A673 (cell line): ENCODE measurements at regions not wholly inside any gene's neighbourhood (a gene's known extent, or its start where the extent isn't known, plus 50 kb on each side); places are given as distances from the start of the nearest gene placed in this dataset.
A peak's percentile ranks its signal among the peaks of the same experiment; 100 is the strongest.

ENCODE experiments used
- BruUV-seq: library from RNA; stranded (reverse); fragments of 400-500 nt; replicated peaks from 2 replicates; lab custom pipeline; 2021; lab: Mats Ljungman, UMichigan
- CTCF ChIA-PET: fragments of 300-600 bp; sonication (Branson Sonifier 250); formaldehyde crosslinking; loops from one replicate; lab custom pipeline; 2022; ENCODE audit warnings: antibody characterized with exemption; lab: Charles Lee
- POLR2A ChIA-PET: fragments of 300-600 bp; sonication (Branson Sonifier 250); formaldehyde crosslinking; loops from one replicate; lab custom pipeline; 2022; ENCODE audit warnings: antibody characterized with exemption; ENCODE audit not compliant: low non-redundant PET; lab: Charles Lee
- DNase-seq: peaks from one replicate; pipeline ENCODE4 v3.0.0-alpha.2; 2015; ENCODE audit warnings: low spot score
- H3K27ac ChIP-seq: fragments of 200-600 bp; sonication (generic); 2 replicates; pipeline ENCODE4 v1.5.1; 2016; ENCODE audit warnings: mixed run types, low read depth, mild to moderate bottlenecking, mixed read lengths, antibody characterized with exemption, low read length; ENCODE audit not compliant: poor library complexity, severe bottlenecking
- H3K27me3 ChIP-seq: fragments of 200-600 bp; sonication (generic); replicated peaks from 2 replicates; pipeline ENCODE4 v1.6.1; 2017; ENCODE audit warnings: mixed run types, low read depth, mild to moderate bottlenecking, mixed read lengths, antibody characterized with exemption, low read length; ENCODE audit not compliant: insufficient read depth, poor library complexity
- H3K36me3 ChIP-seq: fragments of 200-600 bp; sonication (generic); 2 replicates; pipeline ENCODE4 v1.6.1; 2016; ENCODE audit warnings: mixed run types, mild to moderate bottlenecking, mixed read lengths, antibody characterized with exemption, low read length; ENCODE audit not compliant: insufficient read depth, poor library complexity, severe bottlenecking
- H3K4me1 ChIP-seq: fragments of 200-600 bp; sonication (generic); 2 replicates; pipeline ENCODE4 v1.6.1; 2017; ENCODE audit warnings: mixed run types, mild to moderate bottlenecking, mixed read lengths, antibody characterized with exemption, low read length; ENCODE audit not compliant: insufficient read depth, poor library complexity, severe bottlenecking
- H3K4me3 ChIP-seq: fragments of 200-600 bp; sonication (generic); 2 replicates; pipeline ENCODE4 v1.5.1; 2016; ENCODE audit warnings: low read depth, mixed run types, mild to moderate bottlenecking, mixed read lengths, low read length; ENCODE audit not compliant: poor library complexity, severe bottlenecking
- H3K9me3 ChIP-seq: fragments of 200-600 bp; sonication (generic); 2 replicates; pipeline ENCODE4 v1.6.1; 2016; ENCODE audit warnings: mixed run types, low read depth, mild to moderate bottlenecking, mixed read lengths, antibody characterized with exemption, low read length; ENCODE audit not compliant: poor library complexity, severe bottlenecking
- EZH2 ChIP-seq: fragments of 200-600 bp; sonication (generic); IDR thresholded peaks from 2 replicates; pipeline ENCODE4 v1.6.1; 2017; ENCODE audit warnings: borderline replicate concordance, low read depth, mild to moderate bottlenecking, mixed read lengths, antibody characterized with exemption, low read length; ENCODE audit not compliant: poor library complexity, severe bottlenecking
- intact Hi-C: fragments of 100-400 bp; cut with micrococcal nuclease; formaldehyde crosslinking; loops from one replicate; pipeline ENCODE4 v1.10.0; 2022; ENCODE audit not compliant: unreplicated experiment
- TF ChIP-seq, protein P1 (sequence below): fragments of 300-800, 200-600 bp; sonication (generic); conservative IDR thresholded peaks from 2 replicates; pipeline ENCODE4 v1.5.1; 2017; ENCODE audit warnings: low read depth, mild to moderate bottlenecking, antibody characterized with exemption, low read length, moderate library complexity, mixed read lengths

DNA sequence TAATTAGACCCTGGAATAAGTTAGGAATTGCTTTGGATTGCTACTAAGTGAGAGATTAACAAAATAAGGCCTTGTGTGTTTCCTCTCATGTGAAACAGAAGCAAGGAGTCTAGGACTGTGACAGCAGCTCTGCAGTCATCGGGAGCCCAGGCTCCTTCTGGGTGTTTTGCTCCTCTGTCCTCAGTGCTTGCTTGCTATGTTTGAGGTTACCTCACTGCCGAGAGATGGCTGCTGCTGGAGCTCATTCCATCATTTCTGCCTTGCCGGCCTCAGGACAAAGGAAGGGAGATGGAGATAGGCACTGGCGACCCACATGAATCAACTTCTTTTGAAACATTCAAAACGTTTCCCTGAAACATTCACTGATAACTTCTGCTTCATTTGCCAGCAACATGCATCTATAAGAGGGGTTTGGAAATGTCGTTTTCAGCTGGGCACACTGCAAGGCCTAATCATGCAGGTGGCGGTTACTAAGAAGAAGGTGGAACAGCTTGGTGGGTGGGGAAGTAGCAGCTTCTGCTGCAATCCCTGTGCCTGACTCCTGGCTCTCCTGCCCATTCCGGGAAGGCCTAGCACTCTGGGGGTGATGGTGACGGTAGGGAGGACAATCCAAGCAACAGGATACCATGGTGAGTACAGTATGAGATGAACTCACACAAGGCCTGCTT lies 77.2 kb upstream of the CD180 start:
- H3K27me3 ChIP-seq = no peaks in the 10 kb centered on the region
- no peak overlapping the region for H3K27ac ChIP-seq
- peaks cover 23% of the 10 kb centered on the region for H3K9me3 ChIP-seq
- ChIA-PET CTCF (no interaction called here), POLR2A (no interaction called here)
- no peak for DNase-seq
- H3K4me3 ChIP-seq = no peak overlapping the region
- no peaks in the 10 kb centered on the region for H3K36me3 ChIP-seq
- no peak for TF ChIP-seq EZH2
- TF ChIP-seq, protein P1, sequence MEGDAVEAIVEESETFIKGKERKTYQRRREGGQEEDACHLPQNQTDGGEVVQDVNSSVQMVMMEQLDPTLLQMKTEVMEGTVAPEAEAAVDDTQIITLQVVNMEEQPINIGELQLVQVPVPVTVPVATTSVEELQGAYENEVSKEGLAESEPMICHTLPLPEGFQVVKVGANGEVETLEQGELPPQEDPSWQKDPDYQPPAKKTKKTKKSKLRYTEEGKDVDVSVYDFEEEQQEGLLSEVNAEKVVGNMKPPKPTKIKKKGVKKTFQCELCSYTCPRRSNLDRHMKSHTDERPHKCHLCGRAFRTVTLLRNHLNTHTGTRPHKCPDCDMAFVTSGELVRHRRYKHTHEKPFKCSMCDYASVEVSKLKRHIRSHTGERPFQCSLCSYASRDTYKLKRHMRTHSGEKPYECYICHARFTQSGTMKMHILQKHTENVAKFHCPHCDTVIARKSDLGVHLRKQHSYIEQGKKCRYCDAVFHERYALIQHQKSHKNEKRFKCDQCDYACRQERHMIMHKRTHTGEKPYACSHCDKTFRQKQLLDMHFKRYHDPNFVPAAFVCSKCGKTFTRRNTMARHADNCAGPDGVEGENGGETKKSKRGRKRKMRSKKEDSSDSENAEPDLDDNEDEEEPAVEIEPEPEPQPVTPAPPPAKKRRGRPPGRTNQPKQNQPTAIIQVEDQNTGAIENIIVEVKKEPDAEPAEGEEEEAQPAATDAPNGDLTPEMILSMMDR = no peak
- no TSS peak for BruUV-seq
- H3K4me1 ChIP-seq = peaks cover 14% of the 10 kb centered on the region
- intact Hi-C loops = no loop called here

DNA sequence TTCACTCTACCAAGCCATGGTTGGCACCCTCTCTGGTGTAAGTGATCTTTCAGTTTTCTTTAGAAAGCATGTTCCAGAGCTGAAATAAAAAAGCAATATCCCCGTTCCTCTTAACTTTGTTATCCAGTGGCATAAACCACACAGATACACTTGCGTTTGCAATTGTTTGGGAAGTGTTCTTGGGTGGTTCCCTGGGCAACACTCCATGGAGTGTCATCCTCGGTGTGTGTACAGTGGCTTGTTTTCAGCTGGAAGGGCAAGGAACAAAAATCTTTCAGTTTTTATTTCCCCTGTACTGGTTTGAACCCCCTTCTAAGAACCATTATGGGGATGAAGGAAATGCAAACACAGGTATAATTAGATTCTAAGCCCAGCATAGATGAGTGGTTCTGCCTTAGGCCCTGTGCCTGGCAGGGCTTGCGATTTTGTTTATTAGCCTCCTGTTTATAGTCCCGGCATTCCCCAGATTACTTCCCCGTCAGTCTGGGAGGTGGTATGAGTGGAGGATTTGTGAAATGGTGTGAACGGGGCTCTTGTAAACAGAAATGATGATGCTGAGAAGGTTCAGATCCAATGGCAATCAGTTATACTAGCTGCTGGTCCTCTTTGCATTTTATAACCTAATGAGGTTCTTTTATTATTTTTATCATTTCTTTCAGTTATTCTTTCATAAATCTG lies 76.0 kb upstream of the CD180 start:
- DNase-seq = no peak
- POLR2A ChIA-PET = no interaction called here
- Histone ChIP-seq H3K4me1 (peaks cover 25% of the 10 kb centered on the region), H3K9me3 (peaks cover 15% of the 10 kb centered on the region), H3K4me3 (no peak overlapping the region), H3K36me3 (no peaks in the 10 kb centered on the region), H3K27ac (no peak overlapping the region), H3K27me3 (no peaks in the 10 kb centered on the region)
- CTCF ChIA-PET = interaction anchor here (0.7 kb wide), 1 partner anchor 1034 kb away, joined by 3 read pairs; no protein-coding TSS in a partner anchor
- intact Hi-C loops = no loop called here
- no TSS peak for BruUV-seq
- TF ChIP-seq, protein P1 = no peak
- TF ChIP-seq EZH2 = no peak

DNA sequence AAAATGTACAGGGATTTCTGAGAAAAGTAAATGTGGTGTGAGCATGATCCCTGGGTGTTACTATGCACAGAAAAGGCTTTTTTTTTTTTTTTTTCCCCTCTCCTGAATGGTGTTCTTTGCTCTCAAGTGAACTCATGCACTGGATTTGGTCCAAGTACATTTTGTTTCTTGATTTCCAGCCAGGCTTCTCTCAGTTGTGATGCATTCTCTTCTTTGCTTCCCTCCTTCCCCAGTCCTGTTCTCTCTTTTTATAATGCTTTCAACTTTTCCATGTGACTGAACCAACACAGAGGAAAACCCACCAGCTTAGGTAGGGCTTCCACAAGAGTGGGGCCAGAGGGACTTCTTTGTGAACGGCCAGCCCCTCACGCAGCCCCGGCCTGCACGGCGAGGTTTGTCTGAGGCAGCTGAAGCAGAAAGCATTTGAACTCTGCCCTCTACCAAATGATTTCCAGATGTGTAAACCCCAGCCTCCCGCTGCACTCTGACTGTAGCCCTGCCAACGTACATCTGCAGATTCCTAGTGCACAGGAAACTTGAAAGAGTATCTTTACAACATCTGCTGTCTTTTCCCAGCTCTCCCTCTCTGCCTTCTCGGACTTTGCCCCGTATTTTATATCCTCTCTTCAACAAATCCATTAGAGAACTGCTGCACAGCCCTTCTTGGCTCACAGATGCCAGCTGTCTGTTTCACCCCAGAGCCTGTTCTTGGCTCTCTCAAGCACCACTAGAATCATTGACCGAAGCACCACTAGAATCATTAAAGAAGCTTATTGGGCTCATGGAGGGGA lies 71.8 kb upstream of the CD180 start:
- Histone ChIP-seq H3K9me3 (no peaks in the 10 kb centered on the region), H3K4me1 (peaks cover 40% of the 10 kb centered on the region), H3K27ac (peak overlapping the region; percentile 88), H3K27me3 (no peaks in the 10 kb centered on the region), H3K4me3 (peak overlapping the region; percentile 0), H3K36me3 (no peaks in the 10 kb centered on the region)
- ChIA-PET CTCF (no interaction called here), POLR2A (interaction anchor here (0.7 kb wide), 1 partner anchor 23 kb away, joined by 7 read pairs; no protein-coding TSS in a partner anchor)
- peak; percentile 91 for DNase-seq
- TF ChIP-seq, protein P1 = no peak
- no peak for TF ChIP-seq EZH2
- BruUV-seq = no TSS peak
- intact Hi-C loops = no loop called here
